ENCODE measurements at regions not wholly inside any gene's neighbourhood (a gene's known extent, or its start where the extent isn't known, plus 50 kb on each side); places are given as distances from the start of the nearest gene placed in this dataset.

DNA sequence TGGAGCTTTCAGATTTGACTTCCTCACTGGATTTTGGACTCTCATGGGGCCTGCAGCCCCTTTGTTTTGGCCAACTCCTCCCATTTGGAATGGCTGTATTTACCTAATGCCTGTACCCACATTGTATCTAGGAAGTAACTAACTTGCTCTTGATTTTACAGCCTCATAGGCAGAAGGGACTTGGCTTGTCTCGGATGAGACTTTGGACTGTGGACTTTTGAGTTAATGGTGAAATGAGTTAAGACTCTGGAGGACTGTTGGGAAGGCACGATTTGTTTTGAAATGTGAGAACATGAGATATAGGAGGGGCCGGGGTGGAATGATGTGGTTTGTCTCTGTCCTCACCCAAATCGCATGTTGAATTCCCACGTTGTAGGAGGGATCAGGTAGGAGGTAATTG lies 233.4 kb upstream of the GALNT5 start:
- BruUV-seq (replicated peaks), result no TSS peak
- Histone ChIP-seq H3K27ac (ENCODE audit: low read depth, low read length, poor library complexity, severe bottlenecking) (no peak overlapping the region), H3K4me1 (ENCODE audit: insufficient read depth, low read length, poor library complexity, severe bottlenecking) (no peaks in the 10 kb centered on the region), H3K4me2 (ENCODE audit: low read length) (no peak overlapping the region), H3K79me2 (ENCODE audit: insufficient read depth, low read depth, low read length) (no peaks in the 10 kb centered on the region), H3K4me3 (ENCODE audit: low read depth, low read length, poor library complexity, severe bottlenecking) (no peak overlapping the region), H3K9me3 (ENCODE audit: low read length) (no peaks in the 10 kb centered on the region), H4K20me1 (ENCODE audit: insufficient read depth, low read length) (no peaks in the 10 kb centered on the region), H3K36me3 (ENCODE audit: insufficient read depth, low read length) (no peaks in the 10 kb centered on the region), H2AFZ (ENCODE audit: low read length) (no peak overlapping the region), H3K9me2 (ENCODE audit: insufficient read depth, low read length) (no peaks in the 10 kb centered on the region)
- CTCF ChIA-PET (ENCODE audit: unreplicated experiment), result no interaction called here
- DNase-seq (ENCODE audit: low spot score), result no peak
- no peak for TF ChIP-seq CTCF (conservative IDR thresholded peaks at IDR 0.05; ENCODE audit: low read length)
- TF ChIP-seq EZH2phosphoT487 (IDR thresholded peaks at IDR 0.05; ENCODE audit: borderline replicate concordance, low read depth, low read length), result no peak
- intact Hi-C loops (cut with micrococcal nuclease; ENCODE audit: unreplicated experiment), result no loop called here
- POLR2A ChIA-PET, result no interaction called here

GRCh38 chr2:157032017-157032416 lies 225.5 kb upstream of the GALNT5 start:
- Histone ChIP-seq H3K36me3 (ENCODE audit: insufficient read depth, low read length) (no peaks in the 10 kb centered on the region), H3K27ac (ENCODE audit: low read depth, low read length, poor library complexity, severe bottlenecking) (no peak overlapping the region), H3K9me2 (ENCODE audit: insufficient read depth, low read length) (no peaks in the 10 kb centered on the region), H3K79me2 (ENCODE audit: insufficient read depth, low read depth, low read length) (no peaks in the 10 kb centered on the region), H3K4me3 (ENCODE audit: low read depth, low read length, poor library complexity, severe bottlenecking) (no peak overlapping the region), H2AFZ (ENCODE audit: low read length) (no peak overlapping the region), H4K20me1 (ENCODE audit: insufficient read depth, low read length) (no peaks in the 10 kb centered on the region; the same call in 1 of the 2 replicates), H3K9me3 (ENCODE audit: low read length) (no peaks in the 10 kb centered on the region), H3K4me2 (ENCODE audit: low read length) (no peak overlapping the region), H3K4me1 (ENCODE audit: insufficient read depth, low read length, poor library complexity, severe bottlenecking) (no peaks in the 10 kb centered on the region)
- ChIA-PET CTCF (ENCODE audit: unreplicated experiment) (no interaction called here), POLR2A (no interaction called here)
- TF ChIP-seq EZH2phosphoT487 (IDR thresholded peaks at IDR 0.05; ENCODE audit: borderline replicate concordance, low read depth, low read length) (no peak), CTCF (conservative IDR thresholded peaks at IDR 0.05; ENCODE audit: low read length) (no peak)
- intact Hi-C loops (cut with micrococcal nuclease; ENCODE audit: unreplicated experiment), result no loop called here
- DNase-seq (ENCODE audit: low spot score), result no peak
- no TSS peak for BruUV-seq (replicated peaks)

GRCh38 chr2:157036726-157037125 lies 220.8 kb upstream of the GALNT5 start:
- Histone ChIP-seq H3K36me3 (ENCODE audit: insufficient read depth, low read length) (no peaks in the 10 kb centered on the region), H3K4me2 (ENCODE audit: low read length) (no peak overlapping the region), H4K20me1 (ENCODE audit: insufficient read depth, low read length) (no peaks in the 10 kb centered on the region; the same call in 1 of the 2 replicates), H3K27ac (ENCODE audit: low read depth, low read length, poor library complexity, severe bottlenecking) (no peak overlapping the region), H3K4me3 (ENCODE audit: low read depth, low read length, poor library complexity, severe bottlenecking) (no peak overlapping the region), H3K4me1 (ENCODE audit: insufficient read depth, low read length, poor library complexity, severe bottlenecking) (no peaks in the 10 kb centered on the region), H3K9me2 (ENCODE audit: insufficient read depth, low read length) (no peaks in the 10 kb centered on the region), H3K79me2 (ENCODE audit: insufficient read depth, low read depth, low read length) (no peaks in the 10 kb centered on the region), H3K9me3 (ENCODE audit: low read length) (no peaks in the 10 kb centered on the region), H2AFZ (ENCODE audit: low read length) (no peak overlapping the region)
- DNase-seq (ENCODE audit: low spot score), result no peak
- TF ChIP-seq CTCF (conservative IDR thresholded peaks at IDR 0.05; ENCODE audit: low read length), result no peak
- no peak for TF ChIP-seq EZH2phosphoT487 (IDR thresholded peaks at IDR 0.05; ENCODE audit: borderline replicate concordance, low read depth, low read length)
- POLR2A ChIA-PET, result interaction anchor here (0.7 kb wide), 1 partner anchor 563 kb away, joined by 3 read pairs; no protein-coding TSS in a partner anchor
- intact Hi-C loops (cut with micrococcal nuclease; ENCODE audit: unreplicated experiment), result no loop called here
- CTCF ChIA-PET (ENCODE audit: unreplicated experiment), result no interaction called here
- BruUV-seq (replicated peaks), result no TSS peak

Measured in OCI-LY7 (cell line).